Upper lobe of left lung (tissue), 4 donors: ENCODE measurements at regions not wholly inside any gene's neighbourhood (a gene's known extent, or its start where the extent isn't known, plus 50 kb on each side); places are given as distances from the start of the nearest gene placed in this dataset.

Experiments used
- CTCF ChIP-seq, 6 experiments: fragments of 450-650 bp in 4 of 6; fragments of 200-600 bp in 2 of 6; sonication (generic) in 2 of 6; IDR thresholded peaks; one replicate each; pipeline ENCODE4 v1.5.1; 2016 to 2019; ENCODE audit warnings: antibody characterized with exemption in 6 of 6
- EP300 ChIP-seq, 4 donors: sonication (generic); formaldehyde crosslinking; IDR thresholded peaks; one replicate each; pipeline ENCODE4 v1.5.1; 2017; ENCODE audit warnings: antibody characterized with exemption in 4 of 4, control low read depth in 2 of 4
- POLR2A ChIP-seq, 4 donors: fragments of 450-650 bp; IDR thresholded peaks; one replicate each; pipeline ENCODE4 v1.5.1; 2016 to 2017; ENCODE audit warnings: antibody characterized with exemption in 4 of 4, mild to moderate bottlenecking in 2 of 4
- POLR2AphosphoS5 ChIP-seq, 2 donors: sonication (generic); formaldehyde crosslinking; IDR thresholded peaks; one replicate each; pipeline ENCODE4 v1.5.1; 2017; ENCODE audit warnings: antibody characterized with exemption in 2 of 2

- TF ChIP-seq EP300 (IDR thresholded peaks at IDR 0.05) (no peak), CTCF (IDR thresholded peaks at IDR 0.05) (no peak), POLR2A (IDR thresholded peaks at IDR 0.05) (no peak), POLR2AphosphoS5 (IDR thresholded peaks at IDR 0.05) (no peak)
Observed at GRCh38 chr3:67228136-67228535, 230.0 kb downstream of the KBTBD8 start.
